MM.1S (cell line): ENCODE measurements at regions not wholly inside any gene's neighbourhood (a gene's known extent, or its start where the extent isn't known, plus 50 kb on each side); places are given as distances from the start of the nearest gene placed in this dataset.

ENCODE experiments used
- DNase-seq: peaks from one replicate; pipeline ENCODE4 v3.0.0-alpha.2; 2015
- H2AFZ ChIP-seq: fragments of 300-600 bp; sonication (generic); 2 replicates; pipeline ENCODE4 v1.6.0; 2016; ENCODE audit warnings: antibody characterized with exemption, low read length
- H3F3A ChIP-seq: fragments of 300-600 bp; sonication (generic); 2 replicates; pipeline ENCODE4 v1.6.1; 2016; ENCODE audit warnings: mild to moderate bottlenecking, antibody characterized with exemption, low read length, moderate library complexity, mixed read lengths; ENCODE audit not compliant: insufficient read depth
- H3K27ac ChIP-seq: fragments of 300-600 bp; sonication (generic); 2 replicates; pipeline ENCODE4 v1.5.1; 2016; ENCODE audit warnings: mild to moderate bottlenecking, low read length
- H3K27me3 ChIP-seq: fragments of 300-600 bp; sonication (generic); replicated peaks from 2 replicates; pipeline ENCODE4 v1.6.0; 2016; ENCODE audit warnings: low read length; ENCODE audit not compliant: insufficient read depth
- H3K36me3 ChIP-seq: fragments of 300-600 bp; sonication (generic); replicated peaks from 2 replicates; pipeline ENCODE4 v1.6.1; 2016; ENCODE audit warnings: mild to moderate bottlenecking, low read length, mixed read lengths; ENCODE audit not compliant: insufficient read depth
- H3K4me1 ChIP-seq: fragments of 300-600 bp; sonication (generic); 2 replicates; pipeline ENCODE4 v1.6.1; 2016; ENCODE audit warnings: low read length, mixed read lengths
- H3K4me2 ChIP-seq: fragments of 300-600 bp; sonication (generic); 2 replicates; pipeline ENCODE4 v1.6.0; 2016; ENCODE audit warnings: low read depth, low read length
- H3K4me3 ChIP-seq: fragments of 300-600 bp; sonication (generic); 2 replicates; pipeline ENCODE4 v1.5.1; 2016; ENCODE audit warnings: low read length, mixed read lengths
- H3K79me2 ChIP-seq: fragments of 300-600 bp; sonication (generic); 2 replicates; pipeline ENCODE4 v1.6.1; 2016; ENCODE audit warnings: mixed run types, low read length, mixed read lengths
- H3K9ac ChIP-seq: fragments of 300-600 bp; sonication (generic); 2 replicates; pipeline ENCODE4 v1.6.1; 2016; ENCODE audit warnings: low read length, mixed read lengths
- H3K9me2 ChIP-seq: fragments of 300-600 bp; sonication (generic); replicated peaks from 2 replicates; pipeline ENCODE4 v1.6.1; 2016; ENCODE audit warnings: mild to moderate bottlenecking, low read length, mixed read lengths; ENCODE audit not compliant: insufficient read depth
- H3K9me3 ChIP-seq: fragments of 300-600 bp; sonication (generic); replicated peaks from 2 replicates; pipeline ENCODE4 v1.6.1; 2016; ENCODE audit warnings: mild to moderate bottlenecking, low read length, mixed read lengths; ENCODE audit not compliant: insufficient read depth
- H4K20me1 ChIP-seq: fragments of 300-600 bp; sonication (generic); 2 replicates; pipeline ENCODE4 v1.6.1; 2016; ENCODE audit warnings: mild to moderate bottlenecking, low read length, moderate library complexity, mixed read lengths; ENCODE audit not compliant: insufficient read depth
- EZH2 ChIP-seq: fragments of 300-600 bp; sonication (generic); optimal IDR thresholded peaks from 2 replicates; pipeline ENCODE3; 2017; ENCODE audit warnings: low read depth, mild to moderate bottlenecking, antibody characterized with exemption, low read length, mixed read lengths
- EZH2phosphoT487 ChIP-seq: fragments of 300-600 bp; sonication (generic); IDR thresholded peaks from 2 replicates; pipeline ENCODE4 v1.6.1; 2018; ENCODE audit warnings: antibody characterized with exemption, low read length
- TF ChIP-seq, protein P1 (sequence below): fragments of 300-600 bp; sonication (generic); IDR thresholded peaks from 2 replicates; pipeline ENCODE4 v1.5.1; 2016; ENCODE audit warnings: antibody characterized with exemption, low read length, mixed read lengths

DNA sequence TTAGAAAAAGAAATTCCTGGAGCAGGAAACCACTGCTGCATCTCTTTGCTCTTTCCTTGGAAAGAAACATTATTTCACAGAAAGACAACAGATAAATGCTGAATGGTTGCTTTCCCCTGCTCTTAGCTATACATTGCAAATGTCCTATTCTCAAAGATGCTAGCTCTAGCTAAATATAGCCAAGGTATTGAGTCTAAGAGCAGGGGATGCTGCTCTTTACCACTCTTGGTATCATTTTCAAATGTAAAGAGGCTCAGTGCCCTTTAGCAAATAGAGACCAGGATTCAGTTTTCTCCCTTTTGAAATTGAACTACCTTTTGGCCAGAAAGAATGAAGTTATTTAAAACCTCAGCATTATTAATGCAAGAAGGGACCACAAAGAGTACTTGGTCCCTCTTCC, 104.0 kb upstream of the FUT8 start:
- Histone ChIP-seq H3K9me3 (no peaks in the 10 kb centered on the region), H3K79me2 (no peaks in the 10 kb centered on the region), H3F3A (peaks cover 8% of the 10 kb centered on the region; the same call in 1 of the 2 replicates), H2AFZ (no peak overlapping the region), H3K4me3 (no peak overlapping the region), H3K4me2 (peak overlapping the region; percentile 27; the same call in 1 of the 2 replicates), H3K4me1 (peaks cover 10% of the 10 kb centered on the region), H3K9ac (no peak overlapping the region), H3K36me3 (no peaks in the 10 kb centered on the region), H3K9me2 (no peaks in the 10 kb centered on the region), H3K27me3 (no peaks in the 10 kb centered on the region), H4K20me1 (no peaks in the 10 kb centered on the region), H3K27ac (peak overlapping the region; percentile 44; the same call in 1 of the 2 replicates)
- TF ChIP-seq EZH2 (no peak), EZH2phosphoT487 (no peak)
- TF ChIP-seq, protein P1, sequence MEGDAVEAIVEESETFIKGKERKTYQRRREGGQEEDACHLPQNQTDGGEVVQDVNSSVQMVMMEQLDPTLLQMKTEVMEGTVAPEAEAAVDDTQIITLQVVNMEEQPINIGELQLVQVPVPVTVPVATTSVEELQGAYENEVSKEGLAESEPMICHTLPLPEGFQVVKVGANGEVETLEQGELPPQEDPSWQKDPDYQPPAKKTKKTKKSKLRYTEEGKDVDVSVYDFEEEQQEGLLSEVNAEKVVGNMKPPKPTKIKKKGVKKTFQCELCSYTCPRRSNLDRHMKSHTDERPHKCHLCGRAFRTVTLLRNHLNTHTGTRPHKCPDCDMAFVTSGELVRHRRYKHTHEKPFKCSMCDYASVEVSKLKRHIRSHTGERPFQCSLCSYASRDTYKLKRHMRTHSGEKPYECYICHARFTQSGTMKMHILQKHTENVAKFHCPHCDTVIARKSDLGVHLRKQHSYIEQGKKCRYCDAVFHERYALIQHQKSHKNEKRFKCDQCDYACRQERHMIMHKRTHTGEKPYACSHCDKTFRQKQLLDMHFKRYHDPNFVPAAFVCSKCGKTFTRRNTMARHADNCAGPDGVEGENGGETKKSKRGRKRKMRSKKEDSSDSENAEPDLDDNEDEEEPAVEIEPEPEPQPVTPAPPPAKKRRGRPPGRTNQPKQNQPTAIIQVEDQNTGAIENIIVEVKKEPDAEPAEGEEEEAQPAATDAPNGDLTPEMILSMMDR, result no peak
- peak; percentile 53 for DNase-seq

DNA sequence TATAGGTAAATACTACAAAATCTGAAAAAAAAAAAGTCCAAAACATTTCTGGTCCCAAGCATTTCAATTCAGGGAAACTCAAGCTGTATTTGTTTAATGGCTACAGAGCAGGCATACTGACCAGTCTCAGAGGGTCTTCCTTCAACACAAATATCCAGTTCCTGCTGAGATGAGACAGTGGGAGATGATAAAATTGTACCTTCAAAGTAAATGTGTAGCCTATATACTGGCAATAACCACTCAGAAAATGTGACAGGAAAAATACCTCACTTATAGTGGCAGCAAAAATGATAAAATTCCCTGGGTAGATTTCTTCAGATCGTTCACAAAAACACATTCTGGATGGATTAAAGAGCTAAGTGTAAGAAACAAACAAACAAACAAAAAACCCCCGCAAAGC, 102.0 kb upstream of the FUT8 start:
- H3K9me3 ChIP-seq, result no peaks in the 10 kb centered on the region
- no peak overlapping the region for H3K9ac ChIP-seq
- H3K27me3 ChIP-seq, result no peaks in the 10 kb centered on the region
- no peaks in the 10 kb centered on the region for H3K9me2 ChIP-seq
- H3K4me3 ChIP-seq, result no peak overlapping the region
- no peaks in the 10 kb centered on the region for H3K36me3 ChIP-seq
- no peak overlapping the region for H2AFZ ChIP-seq
- H3K4me2 ChIP-seq, result no peak overlapping the region
- no peak overlapping the region for H3K27ac ChIP-seq
- peaks cover 10% of the 10 kb centered on the region for H3K4me1 ChIP-seq
- H3K79me2 ChIP-seq, result no peaks in the 10 kb centered on the region
- H3F3A ChIP-seq, result peaks cover 8% of the 10 kb centered on the region; the same call in 1 of the 2 replicates
- H4K20me1 ChIP-seq, result no peaks in the 10 kb centered on the region
- TF ChIP-seq, protein P1, result no peak
- TF ChIP-seq EZH2 (no peak), EZH2phosphoT487 (no peak)
- DNase-seq, result no peak

DNA sequence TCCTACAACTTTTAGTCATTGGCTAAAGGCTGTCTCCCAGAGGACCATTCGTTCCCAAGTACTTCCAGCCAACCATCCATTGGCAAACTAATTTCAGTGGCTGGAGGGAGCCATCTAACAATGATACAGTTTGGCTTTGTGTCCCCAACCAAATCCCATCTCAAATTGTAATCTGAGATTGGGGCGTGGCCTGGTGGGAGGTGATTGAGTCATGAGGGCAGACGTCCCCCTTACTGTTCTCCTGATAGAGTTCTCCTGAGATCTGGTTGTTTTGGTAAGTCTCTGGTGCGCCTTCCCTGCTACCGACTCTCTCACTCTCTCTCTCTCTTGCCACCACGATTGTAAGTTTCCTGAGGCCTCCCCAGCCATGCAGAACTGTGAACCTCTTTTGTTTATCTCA, 99.7 kb upstream of the FUT8 start:
- Histone ChIP-seq H2AFZ (no peak overlapping the region), H3K4me2 (no peak overlapping the region), H3K4me3 (no peak overlapping the region), H3K4me1 (peaks cover 19% of the 10 kb centered on the region), H3K79me2 (no peaks in the 10 kb centered on the region), H3K27ac (no peak overlapping the region), H3K27me3 (no peaks in the 10 kb centered on the region), H4K20me1 (no peaks in the 10 kb centered on the region), H3K9ac (no peak overlapping the region), H3K36me3 (no peaks in the 10 kb centered on the region), H3F3A (peaks cover 9% of the 10 kb centered on the region), H3K9me2 (no peaks in the 10 kb centered on the region), H3K9me3 (no peaks in the 10 kb centered on the region)
- TF ChIP-seq EZH2 (no peak), EZH2phosphoT487 (no peak)
- TF ChIP-seq, protein P1, result no peak
- no peak for DNase-seq
